Karpas-422 (cell line): ENCODE measurements at regions not wholly inside any gene's neighbourhood (a gene's known extent, or its start where the extent isn't known, plus 50 kb on each side); places are given as distances from the start of the nearest gene placed in this dataset.
"Not testable (repeated sequence)": the region's sequence is repeated elsewhere in the genome, so short reads cannot be mapped to it uniquely, and the experiment has no call there.

Experiments used
- DNase-seq: peaks from one replicate; pipeline ENCODE4 v3.0.0-alpha.2; 2015
- H2AFZ ChIP-seq: fragments of 200-600 bp; sonication (generic); 2 replicates; pipeline ENCODE4 v1.6.1; 2014; ENCODE audit warnings: antibody characterized with exemption, low read length, mixed read lengths
- H3K27ac ChIP-seq: fragments of 200-600 bp; sonication (generic); 2 replicates; pipeline ENCODE4 v1.5.1; 2014; ENCODE audit warnings: mild to moderate bottlenecking, low read length, moderate library complexity
- H3K27me3 ChIP-seq: fragments of 200-600 bp; sonication (generic); 2 replicates; pipeline ENCODE4 v1.6.1; 2014; ENCODE audit warnings: low read length, mixed read lengths
- H3K36me3 ChIP-seq: fragments of 200-600 bp; sonication (generic); 2 replicates; pipeline ENCODE4 v1.6.1; 2014; ENCODE audit warnings: low read length, mixed read lengths; ENCODE audit not compliant: insufficient read depth
- H3K4me1 ChIP-seq: fragments of 200-600 bp; sonication (generic); 2 replicates; pipeline ENCODE4 v1.6.1; 2014; ENCODE audit warnings: mild to moderate bottlenecking, low read length, mixed read lengths
- H3K4me2 ChIP-seq: fragments of 200-600 bp; sonication (generic); 2 replicates; pipeline ENCODE4 v1.6.1; 2014; ENCODE audit warnings: low read length, low read depth, mild to moderate bottlenecking; ENCODE audit not compliant: poor library complexity, severe bottlenecking
- H3K4me3 ChIP-seq: fragments of 200-600 bp; sonication (generic); 2 replicates; pipeline ENCODE4 v1.5.1; 2014; ENCODE audit warnings: mild to moderate bottlenecking, antibody characterized with exemption, low read length, mixed read lengths
- H3K79me2 ChIP-seq: fragments of 200-600 bp; sonication (generic); 2 replicates; pipeline ENCODE4 v1.6.1; 2014; ENCODE audit warnings: mild to moderate bottlenecking, low read length, mixed read lengths
- H3K9ac ChIP-seq: fragments of 200-600 bp; sonication (generic); 2 replicates; pipeline ENCODE4 v1.6.0; 2014; ENCODE audit warnings: low read length
- H3K9me2 ChIP-seq: fragments of 200-600 bp; sonication (generic), shearing (Covaris generic); replicated peaks from 2 replicates; pipeline ENCODE4 v1.6.0; 2014; ENCODE audit warnings: mild to moderate bottlenecking, low read length, moderate library complexity; ENCODE audit not compliant: insufficient read depth
- H3K9me3 ChIP-seq: fragments of 300-700, 200-600 bp; sonication (generic); 2 replicates; pipeline ENCODE4 v1.6.1; 2014; ENCODE audit warnings: low read length, mixed read lengths
- H4K20me1 ChIP-seq: fragments of 200-600 bp; sonication (generic); 2 replicates; pipeline ENCODE4 v1.6.1; 2014; ENCODE audit warnings: mild to moderate bottlenecking, antibody characterized with exemption, low read length, low read depth; ENCODE audit not compliant: insufficient read depth

- Histone ChIP-seq H3K9me3 (peaks cover 24% of the 10 kb centered on the region), H3K4me2 (no peak overlapping the region), H3K27me3 (no peaks in the 10 kb centered on the region), H3K36me3 (no peaks in the 10 kb centered on the region), H2AFZ (no peak overlapping the region), H3K9me2 (no peaks in the 10 kb centered on the region), H4K20me1 (no peaks in the 10 kb centered on the region), H3K4me3 (no peak overlapping the region), H3K9ac (no peak overlapping the region), H3K27ac (no peak overlapping the region), H3K79me2 (no peaks in the 10 kb centered on the region), H3K4me1 (no peaks in the 10 kb centered on the region)
- DNase-seq = no peak
These were observed 967.8 kb upstream of the NCAM2 start for GRCh38 chr21:20030390-20030789.

- no peak overlapping the region for H3K27ac ChIP-seq
- no peaks in the 10 kb centered on the region for H4K20me1 ChIP-seq
- no peak overlapping the region for H3K4me3 ChIP-seq
- peaks cover 24% of the 10 kb centered on the region for H3K9me3 ChIP-seq
- H2AFZ ChIP-seq = no peak overlapping the region
- no peak overlapping the region for H3K4me2 ChIP-seq
- no peak overlapping the region for H3K9ac ChIP-seq
- DNase-seq = no peak
- H3K79me2 ChIP-seq = no peaks in the 10 kb centered on the region
- no peaks in the 10 kb centered on the region for H3K27me3 ChIP-seq
- H3K9me2 ChIP-seq = no peaks in the 10 kb centered on the region
- no peaks in the 10 kb centered on the region for H3K36me3 ChIP-seq
- H3K4me1 ChIP-seq = no peaks in the 10 kb centered on the region
These were observed 966.4 kb upstream of the NCAM2 start for GRCh38 chr21:20031807-20032206.

GRCh38 chr21:20040768-20041167 lies 957.4 kb upstream of the NCAM2 start:
- Histone ChIP-seq H3K9ac (no peak overlapping the region), H3K4me3 (no peak overlapping the region), H3K27me3 (no peaks in the 10 kb centered on the region), H3K4me1 (no peaks in the 10 kb centered on the region), H4K20me1 (no peaks in the 10 kb centered on the region), H2AFZ (no peak overlapping the region), H3K79me2 (no peaks in the 10 kb centered on the region), H3K36me3 (no peaks in the 10 kb centered on the region), H3K27ac (no peak overlapping the region), H3K4me2 (no peak overlapping the region), H3K9me2 (no peaks in the 10 kb centered on the region), H3K9me3 (peaks cover 31% of the 10 kb centered on the region)
- DNase-seq = no peak

GRCh38 chr21:20045197-20045596 lies 953.0 kb upstream of the NCAM2 start:
- no peaks in the 10 kb centered on the region for H3K9me2 ChIP-seq
- H3K36me3 ChIP-seq = no peaks in the 10 kb centered on the region
- H3K4me1 ChIP-seq = no peaks in the 10 kb centered on the region
- no peak overlapping the region for H3K27ac ChIP-seq
- no peak for DNase-seq
- no peaks in the 10 kb centered on the region for H3K79me2 ChIP-seq
- no peak overlapping the region for H2AFZ ChIP-seq
- no peak overlapping the region for H3K4me2 ChIP-seq
- H3K9ac ChIP-seq = no peak overlapping the region
- peaks cover 33% of the 10 kb centered on the region for H3K9me3 ChIP-seq
- H4K20me1 ChIP-seq = no peaks in the 10 kb centered on the region
- no peaks in the 10 kb centered on the region for H3K27me3 ChIP-seq
- no peak overlapping the region for H3K4me3 ChIP-seq

GRCh38 chr21:20048130-20048837 lies 949.9 kb upstream of the NCAM2 start:
- H4K20me1 ChIP-seq, H3K9ac ChIP-seq, H3K4me2 ChIP-seq, H3K36me3 ChIP-seq, H3K27me3 ChIP-seq, H3K79me2 ChIP-seq, DNase-seq, H3K4me3 ChIP-seq, H2AFZ ChIP-seq, H3K27ac ChIP-seq, H3K9me2 ChIP-seq, H3K4me1 ChIP-seq: not testable (repeated sequence)
- H3K9me3 ChIP-seq = peaks cover 39% of the 10 kb centered on the region

- H3K4me3 ChIP-seq = no peak overlapping the region
- no peaks in the 10 kb centered on the region for H3K27me3 ChIP-seq
- no peaks in the 10 kb centered on the region for H3K9me2 ChIP-seq
- H3K9me3 ChIP-seq = peaks cover 44% of the 10 kb centered on the region
- DNase-seq = no peak
- no peaks in the 10 kb centered on the region for H3K4me1 ChIP-seq
- H3K4me2 ChIP-seq = no peak overlapping the region
- no peaks in the 10 kb centered on the region for H4K20me1 ChIP-seq
- H3K9ac ChIP-seq = no peak overlapping the region
- no peak overlapping the region for H3K27ac ChIP-seq
- H3K79me2 ChIP-seq = no peaks in the 10 kb centered on the region
- no peak overlapping the region for H2AFZ ChIP-seq
- no peaks in the 10 kb centered on the region for H3K36me3 ChIP-seq
These were observed 914.9 kb upstream of the NCAM2 start for GRCh38 chr21:20083336-20083735.

- H3K27ac ChIP-seq = no peak overlapping the region
- H3K79me2 ChIP-seq = no peaks in the 10 kb centered on the region
- H3K4me3 ChIP-seq = no peak overlapping the region
- H4K20me1 ChIP-seq = no peaks in the 10 kb centered on the region
- no peak overlapping the region for H3K9ac ChIP-seq
- no peaks in the 10 kb centered on the region for H3K36me3 ChIP-seq
- no peaks in the 10 kb centered on the region for H3K27me3 ChIP-seq
- H3K9me3 ChIP-seq = peaks cover 47% of the 10 kb centered on the region
- H2AFZ ChIP-seq = no peak overlapping the region
- H3K9me2 ChIP-seq = no peaks in the 10 kb centered on the region
- no peaks in the 10 kb centered on the region for H3K4me1 ChIP-seq
- DNase-seq = no peak
- H3K4me2 ChIP-seq = no peak overlapping the region
These were observed 914.3 kb upstream of the NCAM2 start for GRCh38 chr21:20083925-20084324.

- H3K27me3 ChIP-seq = no peaks in the 10 kb centered on the region
- no peak overlapping the region for H3K27ac ChIP-seq
- peaks cover 43% of the 10 kb centered on the region for H3K9me3 ChIP-seq
- H3K4me3 ChIP-seq = no peak overlapping the region
- no peaks in the 10 kb centered on the region for H3K4me1 ChIP-seq
- H3K9ac ChIP-seq = no peak overlapping the region
- no peak for DNase-seq
- H3K79me2 ChIP-seq = no peaks in the 10 kb centered on the region
- no peaks in the 10 kb centered on the region for H3K9me2 ChIP-seq
- no peak overlapping the region for H2AFZ ChIP-seq
- no peaks in the 10 kb centered on the region for H4K20me1 ChIP-seq
- no peaks in the 10 kb centered on the region for H3K36me3 ChIP-seq
- no peak overlapping the region for H3K4me2 ChIP-seq
These were observed 911.7 kb upstream of the NCAM2 start for GRCh38 chr21:20086508-20086907.
